ENCODE measurements at regions not wholly inside any gene's neighbourhood (a gene's known extent, or its start where the extent isn't known, plus 50 kb on each side); places are given as distances from the start of the nearest gene placed in this dataset.
A peak's percentile ranks its signal among the peaks of the same experiment; 100 is the strongest.

GRCh38 chr18:47758000-47758399, 172.5 kb downstream of the SMAD2 start:
- no peak for DNase-seq

- peak; percentile 39 for DNase-seq
Observed at GRCh38 chr18:47756364-47757016, 174.0 kb downstream of the SMAD2 start.

- no peak for DNase-seq
Observed at GRCh38 chr18:47755102-47755456, 175.4 kb downstream of the SMAD2 start.

- DNase-seq, result peak; percentile 22
Observed at GRCh38 chr18:47754311-47755101, 176.0 kb downstream of the SMAD2 start.

GRCh38 chr18:47752796-47753645, 177.4 kb downstream of the SMAD2 start:
- DNase-seq, result no peak

- no peak for DNase-seq
Observed at GRCh38 chr18:47750889-47751423, 179.5 kb downstream of the SMAD2 start.

- DNase-seq, result no peak
Observed at GRCh38 chr18:47749600-47749973, 180.9 kb downstream of the SMAD2 start.

GRCh38 chr18:47748847-47749599, 181.4 kb downstream of the SMAD2 start:
- peak; percentile 31 for DNase-seq

GRCh38 chr18:47748093-47748796, 182.2 kb downstream of the SMAD2 start:
- DNase-seq, result no peak

- DNase-seq, result no peak
Observed at GRCh38 chr18:47747260-47747795, 183.1 kb downstream of the SMAD2 start.

- no peak for DNase-seq
Observed at GRCh38 chr18:47746615-47747014, 183.8 kb downstream of the SMAD2 start.

GRCh38 chr18:47745227-47745626, 185.2 kb downstream of the SMAD2 start:
- no peak for DNase-seq

- DNase-seq, result no peak
Observed at GRCh38 chr18:47737956-47738355, 192.5 kb downstream of the SMAD2 start.

GRCh38 chr18:47737198-47737830, 193.1 kb downstream of the SMAD2 start:
- DNase-seq, result no peak

GRCh38 chr18:47736376-47737140, 193.9 kb downstream of the SMAD2 start:
- DNase-seq, result no peak

GRCh38 chr18:47735041-47735702, 195.3 kb downstream of the SMAD2 start:
- DNase-seq, result no peak

- DNase-seq, result no peak
Observed at GRCh38 chr18:47731276-47731675, 199.2 kb downstream of the SMAD2 start.

GRCh38 chr18:47730795-47731194, 199.7 kb downstream of the SMAD2 start:
- DNase-seq, result peak; percentile 54

- no peak for DNase-seq
Observed at GRCh38 chr18:47729356-47729755, 201.1 kb downstream of the SMAD2 start.

- no peak for DNase-seq
Observed at GRCh38 chr18:47728921-47729320, 201.5 kb downstream of the SMAD2 start.
